A673 (cell line): ENCODE measurements at regions not wholly inside any gene's neighbourhood (a gene's known extent, or its start where the extent isn't known, plus 50 kb on each side); places are given as distances from the start of the nearest gene placed in this dataset.

Experiments used
- BruUV-seq: library from RNA; stranded (reverse); fragments of 400-500 nt; replicated peaks from 2 replicates; lab custom pipeline; 2021; lab: Mats Ljungman, UMichigan
- CTCF ChIA-PET: fragments of 300-600 bp; sonication (Branson Sonifier 250); formaldehyde crosslinking; loops from one replicate; lab custom pipeline; 2022; ENCODE audit warnings: antibody characterized with exemption; lab: Charles Lee
- POLR2A ChIA-PET: fragments of 300-600 bp; sonication (Branson Sonifier 250); formaldehyde crosslinking; loops from one replicate; lab custom pipeline; 2022; ENCODE audit warnings: antibody characterized with exemption; ENCODE audit not compliant: low non-redundant PET; lab: Charles Lee
- DNase-seq: peaks from one replicate; pipeline ENCODE4 v3.0.0-alpha.2; 2015; ENCODE audit warnings: low spot score
- H3K27ac ChIP-seq: fragments of 200-600 bp; sonication (generic); 2 replicates; pipeline ENCODE4 v1.5.1; 2016; ENCODE audit warnings: mixed run types, low read depth, mild to moderate bottlenecking, mixed read lengths, antibody characterized with exemption, low read length; ENCODE audit not compliant: poor library complexity, severe bottlenecking
- H3K27me3 ChIP-seq: fragments of 200-600 bp; sonication (generic); replicated peaks from 2 replicates; pipeline ENCODE4 v1.6.1; 2017; ENCODE audit warnings: mixed run types, low read depth, mild to moderate bottlenecking, mixed read lengths, antibody characterized with exemption, low read length; ENCODE audit not compliant: insufficient read depth, poor library complexity
- H3K36me3 ChIP-seq: fragments of 200-600 bp; sonication (generic); 2 replicates; pipeline ENCODE4 v1.6.1; 2016; ENCODE audit warnings: mixed run types, mild to moderate bottlenecking, mixed read lengths, antibody characterized with exemption, low read length; ENCODE audit not compliant: insufficient read depth, poor library complexity, severe bottlenecking
- H3K4me1 ChIP-seq: fragments of 200-600 bp; sonication (generic); 2 replicates; pipeline ENCODE4 v1.6.1; 2017; ENCODE audit warnings: mixed run types, mild to moderate bottlenecking, mixed read lengths, antibody characterized with exemption, low read length; ENCODE audit not compliant: insufficient read depth, poor library complexity, severe bottlenecking
- H3K4me3 ChIP-seq: fragments of 200-600 bp; sonication (generic); 2 replicates; pipeline ENCODE4 v1.5.1; 2016; ENCODE audit warnings: low read depth, mixed run types, mild to moderate bottlenecking, mixed read lengths, low read length; ENCODE audit not compliant: poor library complexity, severe bottlenecking
- H3K9me3 ChIP-seq: fragments of 200-600 bp; sonication (generic); 2 replicates; pipeline ENCODE4 v1.6.1; 2016; ENCODE audit warnings: mixed run types, low read depth, mild to moderate bottlenecking, mixed read lengths, antibody characterized with exemption, low read length; ENCODE audit not compliant: poor library complexity, severe bottlenecking
- EZH2 ChIP-seq: fragments of 200-600 bp; sonication (generic); IDR thresholded peaks from 2 replicates; pipeline ENCODE4 v1.6.1; 2017; ENCODE audit warnings: borderline replicate concordance, low read depth, mild to moderate bottlenecking, mixed read lengths, antibody characterized with exemption, low read length; ENCODE audit not compliant: poor library complexity, severe bottlenecking
- intact Hi-C: fragments of 100-400 bp; cut with micrococcal nuclease; formaldehyde crosslinking; loops from one replicate; pipeline ENCODE4 v1.10.0; 2022; ENCODE audit not compliant: unreplicated experiment
- TF ChIP-seq, protein P1 (sequence below): fragments of 300-800, 200-600 bp; sonication (generic); conservative IDR thresholded peaks from 2 replicates; pipeline ENCODE4 v1.5.1; 2017; ENCODE audit warnings: low read depth, mild to moderate bottlenecking, antibody characterized with exemption, low read length, moderate library complexity, mixed read lengths

DNA sequence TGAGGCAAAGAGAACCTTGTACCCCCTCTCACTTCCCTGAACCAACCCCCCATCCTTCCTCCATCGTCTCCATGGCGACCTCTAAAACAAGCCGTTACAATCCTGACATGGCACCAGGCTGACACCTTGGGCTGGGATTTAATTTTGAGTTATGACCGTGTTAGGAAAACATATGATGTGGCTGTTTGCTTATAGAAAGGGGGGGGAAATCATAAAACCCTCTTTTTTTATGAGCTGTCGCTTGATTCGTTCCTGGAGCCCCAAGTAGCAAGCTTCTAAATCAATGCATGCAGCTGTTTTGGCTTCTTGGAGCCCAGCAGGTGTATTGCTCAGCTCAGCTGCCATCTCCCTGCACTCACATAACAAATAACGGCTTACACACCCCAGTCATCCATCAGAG lies 301.2 kb upstream of the SPAG17 start:
- no peaks in the 10 kb centered on the region for H3K27me3 ChIP-seq
- peaks cover 3% of the 10 kb centered on the region for H3K4me1 ChIP-seq
- TF ChIP-seq EZH2, result no peak
- POLR2A ChIA-PET, result no interaction called here
- no TSS peak for BruUV-seq
- no peak overlapping the region for H3K4me3 ChIP-seq
- H3K9me3 ChIP-seq, result no peaks in the 10 kb centered on the region
- intact Hi-C loops, result no loop called here
- no peaks in the 10 kb centered on the region for H3K36me3 ChIP-seq
- DNase-seq, result no peak
- CTCF ChIA-PET, result no interaction called here
- no peak overlapping the region for H3K27ac ChIP-seq

DNA sequence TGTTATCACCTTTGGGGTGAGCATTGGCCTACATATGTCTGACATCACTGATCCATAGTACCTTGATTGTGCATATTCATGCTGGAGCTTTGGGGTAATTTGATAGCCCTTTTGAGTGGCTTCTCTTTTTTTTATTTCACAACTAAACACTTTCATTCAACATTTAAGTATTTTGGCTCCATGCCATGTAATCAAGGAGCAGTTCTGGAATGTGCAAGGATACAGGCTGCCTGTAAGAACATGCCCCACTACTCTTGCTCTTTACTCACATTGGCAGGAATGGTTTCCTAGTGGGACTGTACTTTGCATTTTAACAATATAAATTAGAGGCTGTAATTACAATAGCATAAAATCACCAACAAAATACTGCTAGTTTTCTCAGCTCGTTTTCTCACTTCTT lies 300.7 kb upstream of the SPAG17 start:
- Histone ChIP-seq H3K4me1 (peaks cover 3% of the 10 kb centered on the region), H3K9me3 (no peaks in the 10 kb centered on the region), H3K36me3 (no peaks in the 10 kb centered on the region), H3K4me3 (no peak overlapping the region), H3K27me3 (no peaks in the 10 kb centered on the region), H3K27ac (no peak overlapping the region)
- no TSS peak for BruUV-seq
- TF ChIP-seq, protein P1, sequence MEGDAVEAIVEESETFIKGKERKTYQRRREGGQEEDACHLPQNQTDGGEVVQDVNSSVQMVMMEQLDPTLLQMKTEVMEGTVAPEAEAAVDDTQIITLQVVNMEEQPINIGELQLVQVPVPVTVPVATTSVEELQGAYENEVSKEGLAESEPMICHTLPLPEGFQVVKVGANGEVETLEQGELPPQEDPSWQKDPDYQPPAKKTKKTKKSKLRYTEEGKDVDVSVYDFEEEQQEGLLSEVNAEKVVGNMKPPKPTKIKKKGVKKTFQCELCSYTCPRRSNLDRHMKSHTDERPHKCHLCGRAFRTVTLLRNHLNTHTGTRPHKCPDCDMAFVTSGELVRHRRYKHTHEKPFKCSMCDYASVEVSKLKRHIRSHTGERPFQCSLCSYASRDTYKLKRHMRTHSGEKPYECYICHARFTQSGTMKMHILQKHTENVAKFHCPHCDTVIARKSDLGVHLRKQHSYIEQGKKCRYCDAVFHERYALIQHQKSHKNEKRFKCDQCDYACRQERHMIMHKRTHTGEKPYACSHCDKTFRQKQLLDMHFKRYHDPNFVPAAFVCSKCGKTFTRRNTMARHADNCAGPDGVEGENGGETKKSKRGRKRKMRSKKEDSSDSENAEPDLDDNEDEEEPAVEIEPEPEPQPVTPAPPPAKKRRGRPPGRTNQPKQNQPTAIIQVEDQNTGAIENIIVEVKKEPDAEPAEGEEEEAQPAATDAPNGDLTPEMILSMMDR, result no peak
- TF ChIP-seq EZH2, result no peak
- ChIA-PET CTCF (no interaction called here), POLR2A (no interaction called here)
- DNase-seq, result peak; percentile 12
- intact Hi-C loops, result no loop called here

DNA sequence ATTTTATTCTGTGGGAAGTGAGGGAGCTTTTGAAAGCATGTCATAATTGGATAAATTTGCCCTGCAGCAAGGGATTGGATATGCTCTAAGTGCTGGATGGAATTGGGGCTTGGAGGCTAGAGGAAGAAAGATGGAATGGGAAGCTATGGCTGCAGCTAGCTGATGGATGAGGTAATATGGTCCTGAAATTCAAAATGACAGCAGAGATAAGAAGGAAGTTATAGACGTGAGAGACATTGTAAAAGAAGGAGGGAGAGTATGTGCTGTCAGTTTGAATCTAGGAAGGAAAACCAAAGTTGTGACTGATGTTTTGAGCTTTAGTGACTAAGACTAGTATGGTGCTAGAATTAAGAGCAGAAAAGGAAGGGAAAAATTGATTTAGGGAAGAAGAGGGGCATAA lies 299.9 kb upstream of the SPAG17 start:
- TF ChIP-seq, protein P1, result no peak
- no peak for TF ChIP-seq EZH2
- H3K4me3 ChIP-seq, result no peak overlapping the region
- POLR2A ChIA-PET, result no interaction called here
- no peak overlapping the region for H3K27ac ChIP-seq
- CTCF ChIA-PET, result no interaction called here
- intact Hi-C loops, result no loop called here
- no peak for DNase-seq
- peaks cover 3% of the 10 kb centered on the region for H3K4me1 ChIP-seq
- no TSS peak for BruUV-seq
- no peaks in the 10 kb centered on the region for H3K9me3 ChIP-seq
- H3K36me3 ChIP-seq, result no peaks in the 10 kb centered on the region
- H3K27me3 ChIP-seq, result no peaks in the 10 kb centered on the region

DNA sequence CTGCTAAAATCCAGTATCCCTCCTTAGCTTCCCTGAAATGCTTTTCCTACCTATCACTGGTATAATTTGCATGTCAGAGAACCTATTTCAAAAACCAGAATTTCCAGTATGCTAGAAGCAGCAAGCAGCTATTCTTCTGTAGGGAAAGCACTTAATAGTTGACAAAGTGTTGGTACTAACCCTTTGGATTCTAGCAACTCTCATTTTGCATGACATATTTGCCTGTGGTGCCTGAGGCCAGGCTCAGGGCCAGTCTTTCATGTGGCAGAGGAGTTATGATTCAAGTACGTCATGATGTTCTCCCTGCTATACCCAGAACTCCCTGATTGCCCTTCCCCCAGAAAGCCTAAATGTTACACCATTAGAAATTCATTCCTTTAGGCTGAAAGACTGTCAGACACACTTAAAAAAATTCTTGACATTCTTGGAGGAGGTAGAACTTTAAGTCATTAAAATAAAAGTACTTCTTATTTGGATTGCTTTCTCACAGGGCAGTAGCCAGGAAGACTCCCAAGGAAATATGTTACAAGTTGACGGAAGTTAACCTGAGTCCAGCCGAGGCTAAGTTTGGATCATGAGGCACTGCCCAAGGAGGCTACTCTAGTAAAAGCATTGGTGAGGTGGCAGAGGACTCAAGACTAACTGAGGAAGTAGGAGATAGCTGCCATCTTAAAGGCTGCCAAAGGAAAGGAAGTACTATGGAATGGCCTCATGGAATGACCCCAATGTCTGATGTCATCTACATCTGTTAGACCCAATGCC lies 298.4 kb upstream of the SPAG17 start:
- no peaks in the 10 kb centered on the region for H3K36me3 ChIP-seq
- no peaks in the 10 kb centered on the region for H3K27me3 ChIP-seq
- CTCF ChIA-PET, result no interaction called here
- no peak for DNase-seq
- POLR2A ChIA-PET, result no interaction called here
- no TSS peak for BruUV-seq
- no peak overlapping the region for H3K4me3 ChIP-seq
- intact Hi-C loops, result no loop called here
- H3K9me3 ChIP-seq, result no peaks in the 10 kb centered on the region
- H3K27ac ChIP-seq, result no peak overlapping the region
- TF ChIP-seq, protein P1, result no peak
- TF ChIP-seq EZH2, result no peak
- H3K4me1 ChIP-seq, result peaks cover 3% of the 10 kb centered on the region
